Bronchial epithelial cell (primary cell): ENCODE measurements at regions not wholly inside any gene's neighbourhood (a gene's known extent, or its start where the extent isn't known, plus 50 kb on each side); places are given as distances from the start of the nearest gene placed in this dataset.

Experiments used
- DNase-seq: peaks from one replicate; pipeline ENCODE4 v3.0.0-alpha.2; 2010; ENCODE audit warnings: low read depth
- FAIRE-seq: peaks from 2 replicates; lab custom pipeline; 2011; peaks lifted over from hg19 to GRCh38; lab: Jason Lieb, UNC
- H3K27me3 ChIP-seq: 2 replicates; pipeline ENCODE4 v1.5.1; 2011; ENCODE audit warnings: low read length; ENCODE audit not compliant: control insufficient read depth, insufficient read depth
- H3K36me3 ChIP-seq: 2 replicates; pipeline ENCODE4 v1.5.1; 2011; ENCODE audit warnings: low read length; ENCODE audit not compliant: control insufficient read depth, insufficient read depth
- H3K4me3 ChIP-seq: 2 replicates; pipeline ENCODE4 v1.5.1; 2011; ENCODE audit warnings: mild to moderate bottlenecking, low read depth, low read length, control low read depth
- TF ChIP-seq, protein P1 (sequence below): IDR thresholded peaks from 2 replicates; pipeline ENCODE4 v1.5.1; 2011; ENCODE audit warnings: mild to moderate bottlenecking, moderate library complexity, low read length, control low read depth, inconsistent platforms; ENCODE audit not compliant: insufficient read depth, severe bottlenecking

- TF ChIP-seq, protein P1, sequence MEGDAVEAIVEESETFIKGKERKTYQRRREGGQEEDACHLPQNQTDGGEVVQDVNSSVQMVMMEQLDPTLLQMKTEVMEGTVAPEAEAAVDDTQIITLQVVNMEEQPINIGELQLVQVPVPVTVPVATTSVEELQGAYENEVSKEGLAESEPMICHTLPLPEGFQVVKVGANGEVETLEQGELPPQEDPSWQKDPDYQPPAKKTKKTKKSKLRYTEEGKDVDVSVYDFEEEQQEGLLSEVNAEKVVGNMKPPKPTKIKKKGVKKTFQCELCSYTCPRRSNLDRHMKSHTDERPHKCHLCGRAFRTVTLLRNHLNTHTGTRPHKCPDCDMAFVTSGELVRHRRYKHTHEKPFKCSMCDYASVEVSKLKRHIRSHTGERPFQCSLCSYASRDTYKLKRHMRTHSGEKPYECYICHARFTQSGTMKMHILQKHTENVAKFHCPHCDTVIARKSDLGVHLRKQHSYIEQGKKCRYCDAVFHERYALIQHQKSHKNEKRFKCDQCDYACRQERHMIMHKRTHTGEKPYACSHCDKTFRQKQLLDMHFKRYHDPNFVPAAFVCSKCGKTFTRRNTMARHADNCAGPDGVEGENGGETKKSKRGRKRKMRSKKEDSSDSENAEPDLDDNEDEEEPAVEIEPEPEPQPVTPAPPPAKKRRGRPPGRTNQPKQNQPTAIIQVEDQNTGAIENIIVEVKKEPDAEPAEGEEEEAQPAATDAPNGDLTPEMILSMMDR, result no peak
- DNase-seq, result no peak
- H3K36me3 ChIP-seq, result no peaks in the 10 kb centered on the region
- H3K27me3 ChIP-seq, result no peaks in the 10 kb centered on the region
- FAIRE-seq, result no peak
- H3K4me3 ChIP-seq, result no peak overlapping the region
These were observed 852.9 kb downstream of the TECRL start for GRCh38 chr4:63556332-63556731.

DNA sequence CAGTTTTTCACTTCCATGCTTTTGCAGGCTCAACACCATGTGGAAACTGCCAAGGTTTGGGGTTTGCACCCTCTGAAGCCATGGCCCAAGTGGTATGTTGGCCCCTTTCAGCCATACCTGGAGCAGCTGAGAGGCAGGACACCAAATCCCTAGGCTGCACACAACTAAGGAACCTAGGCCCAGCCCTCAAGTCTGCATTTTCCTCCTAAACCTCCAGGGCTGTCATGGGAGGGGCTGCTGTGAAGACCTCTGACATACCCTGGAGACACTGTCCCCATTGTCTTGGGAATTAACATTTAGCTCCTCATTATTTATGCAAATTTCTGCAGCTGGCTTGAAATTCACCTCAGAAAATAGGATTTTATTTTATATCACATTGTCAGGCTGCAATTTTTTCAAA is 856.1 kb downstream of the TECRL start:
- Histone ChIP-seq H3K36me3 (no peaks in the 10 kb centered on the region), H3K4me3 (no peak overlapping the region), H3K27me3 (no peaks in the 10 kb centered on the region)
- FAIRE-seq, result no peak
- TF ChIP-seq, protein P1, result no peak
- DNase-seq, result no peak

GRCh38 chr4:63541828-63542227 is 867.4 kb downstream of the TECRL start:
- DNase-seq, result no peak
- no peaks in the 10 kb centered on the region for H3K27me3 ChIP-seq
- TF ChIP-seq, protein P1, result no peak
- H3K36me3 ChIP-seq, result no peaks in the 10 kb centered on the region
- no peak overlapping the region for H3K4me3 ChIP-seq
- no peak for FAIRE-seq

DNA sequence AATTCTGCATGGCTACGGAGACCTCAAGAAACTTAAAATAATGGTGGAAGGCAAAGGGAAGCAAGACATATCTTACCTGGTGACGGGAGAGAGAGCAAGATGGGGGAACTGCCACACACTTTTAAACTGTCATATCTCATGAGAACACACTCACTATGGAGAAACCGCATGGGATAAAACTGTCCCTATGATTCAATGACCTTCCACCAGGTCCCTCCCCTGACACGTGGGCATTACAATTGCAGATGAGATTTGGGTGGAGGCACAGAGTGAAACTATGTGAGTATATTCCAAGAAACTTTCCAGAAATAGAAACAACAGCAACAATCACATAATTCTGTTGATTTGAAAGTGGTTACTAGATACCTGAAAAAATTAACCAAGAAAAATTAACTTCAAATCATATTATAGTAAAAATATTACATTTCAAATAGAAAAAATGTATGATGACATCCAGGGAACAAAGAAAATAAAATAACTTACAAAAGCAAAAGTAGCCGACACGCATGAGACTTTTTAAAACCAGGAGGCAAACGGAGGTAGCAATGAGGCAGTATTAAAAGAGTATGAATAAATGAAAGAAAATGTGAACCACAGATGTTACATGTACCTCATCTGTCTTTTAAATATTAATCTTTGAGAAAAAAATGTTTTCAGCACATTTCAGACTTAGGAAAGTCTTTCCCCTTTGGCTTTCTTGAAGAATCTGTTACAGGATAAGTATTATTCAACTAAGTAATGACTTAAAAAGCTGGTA is 879.5 kb downstream of the TECRL start:
- DNase-seq (no peak), FAIRE-seq (no peak)
- H3K36me3 ChIP-seq, result no peaks in the 10 kb centered on the region
- no peak overlapping the region for H3K4me3 ChIP-seq
- no peaks in the 10 kb centered on the region for H3K27me3 ChIP-seq
- TF ChIP-seq, protein P1, result no peak

DNA sequence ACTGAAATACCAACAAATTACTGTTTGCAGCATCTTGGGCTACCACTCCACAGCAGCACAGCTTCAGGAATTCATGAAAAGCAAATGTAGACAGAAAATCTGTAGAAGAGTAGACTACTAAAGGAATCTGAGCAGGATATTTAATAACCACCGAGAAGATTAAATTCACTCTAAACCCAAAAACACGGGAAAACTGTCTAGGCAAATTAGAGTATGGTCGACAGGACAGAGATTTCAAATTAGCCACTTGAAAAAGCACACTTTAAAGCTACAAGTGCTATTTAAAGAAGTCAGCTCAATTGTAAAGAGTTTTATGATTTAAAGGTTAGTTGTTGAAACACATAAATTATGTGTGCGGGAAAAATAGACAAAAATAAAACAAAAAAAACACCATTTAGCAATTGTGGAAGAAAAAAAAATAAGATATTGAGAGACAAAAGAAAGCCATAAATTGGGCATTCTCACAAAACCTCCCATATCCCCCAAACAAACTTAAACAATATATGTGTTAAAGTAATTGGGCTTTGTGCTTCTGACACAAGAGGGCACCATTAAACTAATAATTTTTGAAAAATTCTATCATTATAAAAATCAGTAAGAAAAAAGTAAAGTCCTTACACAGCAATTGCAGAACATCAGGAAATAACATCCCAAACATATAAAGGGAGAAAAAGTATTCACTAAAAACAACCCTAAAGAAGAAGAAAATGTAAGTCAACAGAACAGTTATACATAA is 880.8 kb downstream of the TECRL start:
- FAIRE-seq, result no peak
- Histone ChIP-seq H3K27me3 (no peaks in the 10 kb centered on the region), H3K4me3 (no peak overlapping the region), H3K36me3 (no peaks in the 10 kb centered on the region)
- DNase-seq, result no peak
- TF ChIP-seq, protein P1, result no peak
